ENCODE measurements at regions not wholly inside any gene's neighbourhood (a gene's known extent, or its start where the extent isn't known, plus 50 kb on each side); places are given as distances from the start of the nearest gene placed in this dataset.
"Not testable (repeated sequence)": the region's sequence is repeated elsewhere in the genome, so short reads cannot be mapped to it uniquely, and the experiment has no call there.

GRCh38 chr1:173393659-173394000 is 83.5 kb upstream of the PRDX6 start:
- WGBS, 2 donors (ENCODE audit: extremely low coverage in 2 of 2, insufficient read length in 2 of 2, insufficient replicate concordance in 1 of 2): no CpG with 5 or more reads among the region's 1 CpG
- no peaks in the 10 kb centered on the region for H3K27me3 ChIP-seq (ENCODE audit: control insufficient read depth in 3 of 3, insufficient read depth in 3 of 3, low read depth in 1 of 3, low read length in 3 of 3)
- no peak overlapping the region for H3K14ac ChIP-seq (ENCODE audit: low read length)
- no peak overlapping the region for H2AFZ ChIP-seq (ENCODE audit: low read length)
- no peak overlapping the region for H2BK15ac ChIP-seq (ENCODE audit: low read length)
- H2BK120ac ChIP-seq (ENCODE audit: low read depth, low read length): no peak overlapping the region
- no peak for DNase-seq (ENCODE audit: low spot score)
- H3K36me3 ChIP-seq (replicated peaks in 1 of 2; ENCODE audit: control insufficient read depth in 2 of 2, insufficient read depth in 2 of 2, low read length in 2 of 2): no peaks in the 10 kb centered on the region
- H3K4ac ChIP-seq (ENCODE audit: low read length): no peak overlapping the region
- H3K23ac ChIP-seq (ENCODE audit: low read depth, low read length, poor library complexity): no peak overlapping the region
- no peaks in the 10 kb centered on the region for H3K79me1 ChIP-seq (ENCODE audit: low read depth, low read length)
- no peak overlapping the region for H3K27ac ChIP-seq (replicated peaks; ENCODE audit: low read length)
- no peak overlapping the region for H3K4me3 ChIP-seq (ENCODE audit: low read length in 2 of 2)
- no peak overlapping the region for H2BK12ac ChIP-seq (ENCODE audit: low read length)
- no peak overlapping the region for H3K9ac ChIP-seq (ENCODE audit: low read depth, low read length, poor library complexity)
- no peaks in the 10 kb centered on the region for H3K4me1 ChIP-seq (ENCODE audit: control insufficient read depth in 2 of 2, insufficient read depth in 1 of 2, low read depth in 1 of 2, low read length in 2 of 2)
- H4K8ac ChIP-seq (ENCODE audit: low read depth, low read length): no peak overlapping the region
- H2AK5ac ChIP-seq (ENCODE audit: low read depth, low read length): no peak overlapping the region
- no peak overlapping the region for H2BK5ac ChIP-seq (ENCODE audit: low read length)
- no peak overlapping the region for H3K18ac ChIP-seq (ENCODE audit: low read length)
- H4K91ac ChIP-seq (ENCODE audit: low read depth, low read length, poor library complexity): no peak overlapping the region
- H3K4me2 ChIP-seq (ENCODE audit: insufficient read depth, low read length, poor library complexity, severe bottlenecking): no peak overlapping the region
- no peaks in the 10 kb centered on the region for H3K9me3 ChIP-seq (replicated peaks in 1 of 2; ENCODE audit: control insufficient read depth in 2 of 2, insufficient read depth in 1 of 2, low read depth in 1 of 2, low read length in 2 of 2)

- not testable (repeated sequence) for H2AK5ac ChIP-seq (ENCODE audit: low read depth, low read length); H3K79me1 ChIP-seq (ENCODE audit: low read depth, low read length); H3K14ac ChIP-seq (ENCODE audit: low read length); H3K36me3 ChIP-seq (replicated peaks in 1 of 2; ENCODE audit: control insufficient read depth in 2 of 2, insufficient read depth in 2 of 2, low read length in 2 of 2); H4K8ac ChIP-seq (ENCODE audit: low read depth, low read length); H3K4me3 ChIP-seq (ENCODE audit: low read length in 2 of 2); H3K4ac ChIP-seq (ENCODE audit: low read length); H2BK15ac ChIP-seq (ENCODE audit: low read length); H2BK5ac ChIP-seq (ENCODE audit: low read length); DNase-seq (ENCODE audit: low spot score); H3K9ac ChIP-seq (ENCODE audit: low read depth, low read length, poor library complexity); H3K27ac ChIP-seq (replicated peaks; ENCODE audit: low read length); H3K4me2 ChIP-seq (ENCODE audit: insufficient read depth, low read length, poor library complexity, severe bottlenecking); H3K18ac ChIP-seq (ENCODE audit: low read length); H3K9me3 ChIP-seq (replicated peaks in 1 of 2; ENCODE audit: control insufficient read depth in 2 of 2, insufficient read depth in 1 of 2, low read depth in 1 of 2, low read length in 2 of 2); H2BK120ac ChIP-seq (ENCODE audit: low read depth, low read length); H3K27me3 ChIP-seq (ENCODE audit: control insufficient read depth in 3 of 3, insufficient read depth in 3 of 3, low read depth in 1 of 3, low read length in 3 of 3); H3K4me1 ChIP-seq (ENCODE audit: control insufficient read depth in 2 of 2, insufficient read depth in 1 of 2, low read depth in 1 of 2, low read length in 2 of 2); H3K23ac ChIP-seq (ENCODE audit: low read depth, low read length, poor library complexity); H2AFZ ChIP-seq (ENCODE audit: low read length); H4K91ac ChIP-seq (ENCODE audit: low read depth, low read length, poor library complexity); H2BK12ac ChIP-seq (ENCODE audit: low read length)
These were observed 82.3 kb upstream of the PRDX6 start for GRCh38 chr1:173394813-173395212.

- no peak overlapping the region for H3K4me3 ChIP-seq (ENCODE audit: low read length in 2 of 2)
- no peak overlapping the region for H2AK5ac ChIP-seq (ENCODE audit: low read depth, low read length)
- no peak overlapping the region for H3K4ac ChIP-seq (ENCODE audit: low read length)
- no peak overlapping the region for H3K18ac ChIP-seq (ENCODE audit: low read length)
- H3K4me1 ChIP-seq (ENCODE audit: control insufficient read depth in 2 of 2, insufficient read depth in 1 of 2, low read depth in 1 of 2, low read length in 2 of 2): no peaks in the 10 kb centered on the region
- H3K9ac ChIP-seq (ENCODE audit: low read depth, low read length, poor library complexity): no peak overlapping the region
- H3K23ac ChIP-seq (ENCODE audit: low read depth, low read length, poor library complexity): no peak overlapping the region
- no peak overlapping the region for H3K14ac ChIP-seq (ENCODE audit: low read length)
- H2BK120ac ChIP-seq (ENCODE audit: low read depth, low read length): no peak overlapping the region
- no peaks in the 10 kb centered on the region for H3K9me3 ChIP-seq (replicated peaks in 1 of 2; ENCODE audit: control insufficient read depth in 2 of 2, insufficient read depth in 1 of 2, low read depth in 1 of 2, low read length in 2 of 2)
- H3K36me3 ChIP-seq (replicated peaks in 1 of 2; ENCODE audit: control insufficient read depth in 2 of 2, insufficient read depth in 2 of 2, low read length in 2 of 2): no peaks in the 10 kb centered on the region
- H2BK12ac ChIP-seq (ENCODE audit: low read length): no peak overlapping the region
- no peak overlapping the region for H4K8ac ChIP-seq (ENCODE audit: low read depth, low read length)
- no peak overlapping the region for H3K27ac ChIP-seq (replicated peaks; ENCODE audit: low read length)
- no peak overlapping the region for H2AFZ ChIP-seq (ENCODE audit: low read length)
- no peak overlapping the region for H3K4me2 ChIP-seq (ENCODE audit: insufficient read depth, low read length, poor library complexity, severe bottlenecking)
- H2BK5ac ChIP-seq (ENCODE audit: low read length): no peak overlapping the region
- H2BK15ac ChIP-seq (ENCODE audit: low read length): no peak overlapping the region
- no peak for DNase-seq (ENCODE audit: low spot score)
- H3K79me1 ChIP-seq (ENCODE audit: low read depth, low read length): no peaks in the 10 kb centered on the region
- no peaks in the 10 kb centered on the region for H3K27me3 ChIP-seq (ENCODE audit: control insufficient read depth in 3 of 3, insufficient read depth in 3 of 3, low read depth in 1 of 3, low read length in 3 of 3)
- no peak overlapping the region for H4K91ac ChIP-seq (ENCODE audit: low read depth, low read length, poor library complexity)
These were observed 81.4 kb upstream of the PRDX6 start for GRCh38 chr1:173395762-173396161.

GRCh38 chr1:173400387-173400995 is 76.6 kb upstream of the PRDX6 start:
- H3K18ac ChIP-seq (ENCODE audit: low read length): no peak overlapping the region
- DNase-seq (ENCODE audit: low spot score): no peak
- no peaks in the 10 kb centered on the region for H3K9me3 ChIP-seq (replicated peaks in 1 of 2; ENCODE audit: control insufficient read depth in 2 of 2, insufficient read depth in 1 of 2, low read depth in 1 of 2, low read length in 2 of 2)
- H3K36me3 ChIP-seq (replicated peaks in 1 of 2; ENCODE audit: control insufficient read depth in 2 of 2, insufficient read depth in 2 of 2, low read length in 2 of 2): no peaks in the 10 kb centered on the region
- H3K27ac ChIP-seq (replicated peaks; ENCODE audit: low read length): no peak overlapping the region
- no peak overlapping the region for H2BK120ac ChIP-seq (ENCODE audit: low read depth, low read length)
- H4K91ac ChIP-seq (ENCODE audit: low read depth, low read length, poor library complexity): no peak overlapping the region
- H2BK5ac ChIP-seq (ENCODE audit: low read length): no peak overlapping the region
- H2BK12ac ChIP-seq (ENCODE audit: low read length): no peak overlapping the region
- no peak overlapping the region for H2BK15ac ChIP-seq (ENCODE audit: low read length)
- no peaks in the 10 kb centered on the region for H3K27me3 ChIP-seq (ENCODE audit: control insufficient read depth in 3 of 3, insufficient read depth in 3 of 3, low read depth in 1 of 3, low read length in 3 of 3)
- no peak overlapping the region for H3K4ac ChIP-seq (ENCODE audit: low read length)
- H4K8ac ChIP-seq (ENCODE audit: low read depth, low read length): no peak overlapping the region
- no peaks in the 10 kb centered on the region for H3K4me1 ChIP-seq (ENCODE audit: control insufficient read depth in 2 of 2, insufficient read depth in 1 of 2, low read depth in 1 of 2, low read length in 2 of 2)
- no peak overlapping the region for H3K9ac ChIP-seq (ENCODE audit: low read depth, low read length, poor library complexity)
- H3K4me2 ChIP-seq (ENCODE audit: insufficient read depth, low read length, poor library complexity, severe bottlenecking): no peak overlapping the region
- no peak overlapping the region for H3K4me3 ChIP-seq (ENCODE audit: low read length in 2 of 2)
- H3K23ac ChIP-seq (ENCODE audit: low read depth, low read length, poor library complexity): no peak overlapping the region
- H2AK5ac ChIP-seq (ENCODE audit: low read depth, low read length): no peak overlapping the region
- WGBS, 2 donors (ENCODE audit: extremely low coverage in 2 of 2, insufficient read length in 2 of 2, insufficient replicate concordance in 1 of 2): no CpG with 5 or more reads among the region's 1 CpG
- H2AFZ ChIP-seq (ENCODE audit: low read length): no peak overlapping the region
- no peak overlapping the region for H3K14ac ChIP-seq (ENCODE audit: low read length)
- H3K79me1 ChIP-seq (ENCODE audit: low read depth, low read length): no peaks in the 10 kb centered on the region

Measured in neuronal stem cell (in vitro differentiated cells).